KBM-7 (cell line): ENCODE measurements at regions not wholly inside any gene's neighbourhood (a gene's known extent, or its start where the extent isn't known, plus 50 kb on each side); places are given as distances from the start of the nearest gene placed in this dataset.

ENCODE experiments used
- DNase-seq: peaks from one replicate; pipeline ENCODE4 v3.0.0-alpha.2; 2015
- in situ Hi-C: fragments of 300-500 bp; cut with MboI; formaldehyde crosslinking; loops from 2 replicates; pipeline ENCODE4 v1.14.3; 2020; ENCODE audit warnings: low sequenced_read_pairs, low pct_unique_long_range_greater_than_20kb, mixed read lengths

GRCh38 chr4:11565213-11565612 lies 136.5 kb upstream of the HS3ST1 start:
- in situ Hi-C loops, result no loop called here
- no peak for DNase-seq

- in situ Hi-C loops, result no loop called here
- no peak for DNase-seq
Measured at GRCh38 chr4:11564021-11564420, 135.3 kb upstream of the HS3ST1 start.

GRCh38 chr4:11549525-11549924 lies 120.8 kb upstream of the HS3ST1 start:
- DNase-seq, result no peak
- in situ Hi-C loops, result no loop called here

GRCh38 chr4:11548597-11549082 lies 119.9 kb upstream of the HS3ST1 start:
- DNase-seq, result no peak
- in situ Hi-C loops, result no loop called here

GRCh38 chr4:11546391-11547175 lies 117.9 kb upstream of the HS3ST1 start:
- no peak for DNase-seq
- in situ Hi-C loops, result no loop called here

- in situ Hi-C loops, result no loop called here
- no peak for DNase-seq
Measured at GRCh38 chr4:11545651-11546050, 117.0 kb upstream of the HS3ST1 start.

GRCh38 chr4:11544211-11544610 lies 115.5 kb upstream of the HS3ST1 start:
- in situ Hi-C loops, result no loop called here

GRCh38 chr4:11543706-11544105 lies 115.0 kb upstream of the HS3ST1 start:
- no peak for DNase-seq
- in situ Hi-C loops, result no loop called here

More at GRCh38 chr4:11544211-11544610, 115.5 kb upstream of the HS3ST1 start:
- no peak for DNase-seq

- in situ Hi-C loops, result no loop called here
- DNase-seq, result no peak
Measured at GRCh38 chr4:11542952-11543351, 114.3 kb upstream of the HS3ST1 start.

- in situ Hi-C loops, result no loop called here
Measured at GRCh38 chr4:11537846-11538245, 109.2 kb upstream of the HS3ST1 start.

GRCh38 chr4:11535333-11535732 lies 106.6 kb upstream of the HS3ST1 start:
- in situ Hi-C loops, result no loop called here
- no peak for DNase-seq

More at GRCh38 chr4:11537846-11538245, 109.2 kb upstream of the HS3ST1 start:
- no peak for DNase-seq

- no peak for DNase-seq
- in situ Hi-C loops, result no loop called here
Measured at GRCh38 chr4:11534623-11535302, 106.1 kb upstream of the HS3ST1 start.

GRCh38 chr4:11532138-11532537 lies 103.4 kb upstream of the HS3ST1 start:
- no peak for DNase-seq
- in situ Hi-C loops, result no loop called here

- DNase-seq, result no peak
- in situ Hi-C loops, result no loop called here
Measured at GRCh38 chr4:11529625-11530201, 101.0 kb upstream of the HS3ST1 start.

- DNase-seq, result no peak
- in situ Hi-C loops, result no loop called here
Measured at GRCh38 chr4:11525085-11525484, 96.4 kb upstream of the HS3ST1 start.

GRCh38 chr4:11518754-11519153 lies 90.1 kb upstream of the HS3ST1 start:
- no peak for DNase-seq
- in situ Hi-C loops, result no loop called here

GRCh38 chr4:11514779-11515419 lies 86.2 kb upstream of the HS3ST1 start:
- in situ Hi-C loops, result no loop called here
- DNase-seq, result no peak

GRCh38 chr4:11514003-11514402 lies 85.3 kb upstream of the HS3ST1 start:
- in situ Hi-C loops, result no loop called here
- DNase-seq, result no peak

GRCh38 chr4:11512871-11513270 lies 84.2 kb upstream of the HS3ST1 start:
- in situ Hi-C loops, result no loop called here
- no peak for DNase-seq

GRCh38 chr4:11511321-11511720 lies 82.6 kb upstream of the HS3ST1 start:
- in situ Hi-C loops, result no loop called here
- DNase-seq, result no peak
